ENCODE measurements at regions not wholly inside any gene's neighbourhood (a gene's known extent, or its start where the extent isn't known, plus 50 kb on each side); places are given as distances from the start of the nearest gene placed in this dataset.

DNA sequence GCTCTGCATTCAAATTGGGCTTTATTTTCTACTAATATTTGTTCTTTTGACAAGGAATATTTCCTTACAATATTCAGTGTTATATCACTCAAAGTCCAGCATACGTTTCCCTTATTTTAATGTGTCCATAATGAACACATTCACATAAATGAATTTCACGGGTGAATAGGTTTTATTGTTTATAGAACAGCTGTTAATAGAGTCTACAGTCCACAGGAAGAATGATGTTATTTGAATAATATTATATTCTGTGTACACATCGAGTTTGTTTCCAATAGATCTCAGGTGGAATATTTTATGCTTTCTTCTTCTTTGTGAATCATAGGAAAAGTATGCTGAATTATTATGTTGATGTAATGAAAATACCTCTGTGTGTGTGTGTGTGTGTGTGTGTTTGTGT, 582.4 kb downstream of the CDH26 start:
- intact Hi-C loops (cut with DNase I; ENCODE audit: low total_unique reads): no loop called here
- TF ChIP-seq, protein P1, sequence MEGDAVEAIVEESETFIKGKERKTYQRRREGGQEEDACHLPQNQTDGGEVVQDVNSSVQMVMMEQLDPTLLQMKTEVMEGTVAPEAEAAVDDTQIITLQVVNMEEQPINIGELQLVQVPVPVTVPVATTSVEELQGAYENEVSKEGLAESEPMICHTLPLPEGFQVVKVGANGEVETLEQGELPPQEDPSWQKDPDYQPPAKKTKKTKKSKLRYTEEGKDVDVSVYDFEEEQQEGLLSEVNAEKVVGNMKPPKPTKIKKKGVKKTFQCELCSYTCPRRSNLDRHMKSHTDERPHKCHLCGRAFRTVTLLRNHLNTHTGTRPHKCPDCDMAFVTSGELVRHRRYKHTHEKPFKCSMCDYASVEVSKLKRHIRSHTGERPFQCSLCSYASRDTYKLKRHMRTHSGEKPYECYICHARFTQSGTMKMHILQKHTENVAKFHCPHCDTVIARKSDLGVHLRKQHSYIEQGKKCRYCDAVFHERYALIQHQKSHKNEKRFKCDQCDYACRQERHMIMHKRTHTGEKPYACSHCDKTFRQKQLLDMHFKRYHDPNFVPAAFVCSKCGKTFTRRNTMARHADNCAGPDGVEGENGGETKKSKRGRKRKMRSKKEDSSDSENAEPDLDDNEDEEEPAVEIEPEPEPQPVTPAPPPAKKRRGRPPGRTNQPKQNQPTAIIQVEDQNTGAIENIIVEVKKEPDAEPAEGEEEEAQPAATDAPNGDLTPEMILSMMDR (IDR thresholded peaks at IDR 0.05): no peak
- no peak for TF ChIP-seq POLR2A (IDR thresholded peaks at IDR 0.05)
- WGBS, 2 donors: 56 to 65% methylated on average over 3 of the region's 3 CpGs
- no peak for DNase-seq (ENCODE audit: low spot score in 2 of 2)
- no peak overlapping the region for H3K4me3 ChIP-seq (ENCODE audit: low read depth, poor library complexity, severe bottlenecking)

DNA sequence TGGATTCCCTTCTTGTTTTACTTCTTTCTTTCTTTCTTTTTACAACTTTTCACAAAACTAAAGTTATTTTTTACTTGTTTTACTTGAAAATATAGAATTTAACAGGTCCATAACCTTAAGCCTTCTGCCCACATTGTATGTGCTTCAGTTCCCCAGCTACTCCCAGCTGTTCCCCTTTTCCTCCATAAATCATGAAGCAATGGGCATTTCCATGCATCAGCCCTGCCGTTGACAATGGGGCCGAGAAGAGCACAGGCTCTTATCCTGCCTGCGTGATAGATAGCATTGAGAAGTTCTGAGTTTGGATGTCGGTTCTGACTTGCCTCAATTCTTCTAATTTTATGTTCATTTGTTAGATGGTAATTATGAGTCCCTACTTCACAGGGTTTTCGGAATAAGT, 583.8 kb downstream of the CDH26 start:
- no peak for DNase-seq (ENCODE audit: low spot score in 2 of 2)
- intact Hi-C loops (cut with DNase I; ENCODE audit: low total_unique reads): no loop called here
- H3K4me3 ChIP-seq (ENCODE audit: low read depth, poor library complexity, severe bottlenecking): no peak overlapping the region
- TF ChIP-seq POLR2A (IDR thresholded peaks at IDR 0.05): no peak
- TF ChIP-seq, protein P1 (IDR thresholded peaks at IDR 0.05): no peak
- 43 to 46% methylated on average over 5 of the region's 5 CpGs for WGBS, 2 donors

DNA sequence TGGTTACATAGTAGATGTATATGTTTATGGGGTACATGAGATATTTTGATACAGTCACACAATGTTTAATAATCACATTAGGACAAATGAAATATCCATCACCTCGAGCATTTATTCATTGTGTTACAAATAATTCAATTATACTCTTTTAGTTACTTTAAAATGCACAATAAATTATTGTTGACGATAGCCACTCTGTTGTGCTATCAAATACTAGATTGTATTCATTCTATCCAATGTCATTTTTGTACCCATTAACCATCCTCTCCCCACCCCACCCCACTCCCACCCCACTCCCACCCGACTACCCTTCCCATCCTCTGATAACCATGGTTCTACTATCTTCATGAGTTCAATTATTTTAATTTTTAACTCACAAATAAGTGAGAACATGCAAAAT, 585.4 kb downstream of the CDH26 start:
- intact Hi-C loops (cut with DNase I; ENCODE audit: low total_unique reads): no loop called here

DNA sequence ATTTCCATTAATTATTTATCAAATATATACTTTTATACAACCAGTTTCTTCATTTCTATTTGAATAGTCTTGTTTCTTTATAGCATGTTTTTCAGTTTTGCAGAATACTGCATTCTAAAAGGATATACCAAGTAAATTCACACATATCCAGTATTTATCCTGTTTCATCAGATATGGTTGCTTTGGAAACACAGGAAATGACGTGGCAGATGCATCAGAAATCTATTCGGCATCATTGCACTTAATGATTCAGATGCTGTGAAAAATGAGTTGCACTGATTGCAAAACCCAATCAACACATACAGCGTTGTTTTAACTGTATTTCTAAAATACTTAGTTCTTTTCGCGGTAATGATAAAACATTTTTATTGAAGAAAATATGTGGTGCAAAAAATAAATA, 594.9 kb downstream of the CDH26 start:
- no peak for DNase-seq (ENCODE audit: low spot score in 2 of 2)
- TF ChIP-seq, protein P1 (IDR thresholded peaks at IDR 0.05): no peak
- no peak for TF ChIP-seq POLR2A (IDR thresholded peaks at IDR 0.05)
- no peak overlapping the region for H3K4me3 ChIP-seq (ENCODE audit: low read depth, poor library complexity, severe bottlenecking)
- WGBS, 2 donors: 81 to 84% methylated on average over 5 of the region's 5 CpGs
- intact Hi-C loops (cut with DNase I; ENCODE audit: low total_unique reads): no loop called here

More for the DNA sequence above, 585.4 kb downstream of the CDH26 start:
- 82 to 91% methylated on average over 3 of the region's 3 CpGs for WGBS, 2 donors
- no peak for DNase-seq (ENCODE audit: low spot score in 2 of 2)
- TF ChIP-seq POLR2A (IDR thresholded peaks at IDR 0.05): no peak
- no peak overlapping the region for H3K4me3 ChIP-seq (ENCODE audit: low read depth, poor library complexity, severe bottlenecking)

DNA sequence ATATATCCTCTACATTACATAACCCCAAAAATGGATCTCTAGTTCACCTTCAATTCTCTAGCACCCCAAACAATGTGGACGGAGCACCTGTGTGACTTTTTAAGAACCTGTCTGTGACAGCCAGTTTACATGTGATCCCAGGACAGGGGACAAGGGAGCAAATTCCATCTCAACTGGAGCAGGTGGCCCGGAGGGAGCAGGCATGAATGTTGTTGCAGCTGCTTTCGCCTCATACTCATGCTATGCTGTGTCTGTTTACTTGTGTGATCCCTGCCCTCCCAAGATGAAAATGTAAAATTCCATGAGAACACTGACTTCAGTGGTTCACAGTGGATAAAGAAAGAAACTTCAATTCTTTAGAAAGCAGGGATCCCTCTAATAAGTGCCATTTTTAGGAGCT, 600.3 kb downstream of the CDH26 start:
- no peak overlapping the region for H3K4me3 ChIP-seq (ENCODE audit: low read depth, poor library complexity, severe bottlenecking)
- DNase-seq (ENCODE audit: low spot score in 2 of 2): no peak
- intact Hi-C loops (cut with DNase I; ENCODE audit: low total_unique reads): no loop called here
- WGBS, 2 donors: 82 to 89% methylated on average over 3 of the region's 3 CpGs
- TF ChIP-seq, protein P1 (IDR thresholded peaks at IDR 0.05): no peak
- TF ChIP-seq POLR2A (IDR thresholded peaks at IDR 0.05): no peak

DNA sequence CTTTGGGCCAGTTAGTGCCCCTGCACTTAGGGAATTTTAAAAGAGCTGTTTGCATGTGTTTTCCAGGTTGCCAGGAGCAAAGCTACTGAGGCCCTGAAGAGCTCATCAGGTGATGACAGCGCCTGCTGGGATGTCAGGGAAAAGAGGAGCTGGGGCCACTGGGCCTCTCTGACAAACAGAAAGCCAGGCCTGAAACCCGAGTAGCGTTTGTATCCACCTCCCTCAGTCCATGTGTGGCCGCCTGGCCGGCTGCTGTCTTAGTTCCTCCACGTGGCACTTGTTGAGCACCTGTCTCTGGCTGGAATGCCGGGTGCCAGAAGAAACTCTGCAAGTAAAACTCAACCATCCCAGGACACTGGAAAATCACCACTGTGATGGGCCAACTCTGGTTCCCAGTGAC, 601.2 kb downstream of the CDH26 start:
- H3K4me3 ChIP-seq (ENCODE audit: low read depth, poor library complexity, severe bottlenecking): no peak overlapping the region
- intact Hi-C loops (cut with DNase I; ENCODE audit: low total_unique reads): no loop called here
- DNase-seq (ENCODE audit: low spot score in 2 of 2): no peak
- TF ChIP-seq, protein P1 (IDR thresholded peaks at IDR 0.05): no peak
- no peak for TF ChIP-seq POLR2A (IDR thresholded peaks at IDR 0.05)
- 46 to 48% methylated on average over 7 of the region's 7 CpGs for WGBS, 2 donors

Measured in lower leg skin (tissue), 4 donors.